Esophagus (tissue), 2 donors: ENCODE measurements at regions not wholly inside any gene's neighbourhood (a gene's known extent, or its start where the extent isn't known, plus 50 kb on each side); places are given as distances from the start of the nearest gene placed in this dataset.

Experiments
- H3K27ac ChIP-seq, 2 donors: one replicate each; pipeline ENCODE4 v1.5.1; 2013; ENCODE audit warnings: low read depth in 2 of 2, mild to moderate bottlenecking in 2 of 2, inconsistent platforms in 1 of 2, low read length in 1 of 2, moderate library complexity in 1 of 2
- H3K27me3 ChIP-seq, 2 donors: one replicate each; pipeline ENCODE4 v1.6.1; 2013; ENCODE audit warnings: low read length in 2 of 2, control low read depth in 1 of 2, mild to moderate bottlenecking in 1 of 2; ENCODE audit not compliant: insufficient read depth in 2 of 2, control insufficient read depth in 1 of 2
- H3K36me3 ChIP-seq, 2 donors: one replicate each; pipeline ENCODE4 v1.6.1; 2013; ENCODE audit warnings: low read length in 1 of 2; ENCODE audit not compliant: control insufficient read depth in 2 of 2, insufficient read depth in 2 of 2
- H3K4me1 ChIP-seq, 2 donors: one replicate each; pipeline ENCODE4 v1.6.1; 2013; ENCODE audit warnings: low read length in 1 of 2; ENCODE audit not compliant: control insufficient read depth in 2 of 2, insufficient read depth in 2 of 2
- H3K4me3 ChIP-seq, 2 donors: one replicate each; pipeline ENCODE4 v1.5.1; 2013; ENCODE audit warnings: low read length in 2 of 2, mild to moderate bottlenecking in 2 of 2, low read depth in 1 of 2, moderate library complexity in 1 of 2
- H3K9me3 ChIP-seq, 2 donors: one replicate each; pipeline ENCODE4 v1.6.1; 2013; ENCODE audit warnings: mild to moderate bottlenecking in 2 of 2, low read depth in 1 of 2, low read length in 1 of 2, moderate library complexity in 1 of 2; ENCODE audit not compliant: control insufficient read depth in 2 of 2, insufficient read depth in 1 of 2
- WGBS, 2 donors: extraction: QIAGEN DNeasy Blood & Tissue Kit; methylation state at CpG; one replicate each; pipeline ENCODE4 v1.1.7; 2013; 5-methylcytosine and 5-hydroxymethylcytosine counted together
- donor health status: healthy with polysubstance abuse.
- donor health status: Bipolar disorder and iron deficiency.

GRCh38 chr12:28893365-28893764, 255.7 kb upstream of the FAR2 start:
- Histone ChIP-seq H3K4me1 (no peaks in the 10 kb centered on the region), H3K9me3 (no peaks in the 10 kb centered on the region), H3K27me3 (no peaks in the 10 kb centered on the region), H3K4me3 (no peak overlapping the region), H3K36me3 (no peaks in the 10 kb centered on the region), H3K27ac (no peak overlapping the region)
- 70 to 73% methylated on average over 2 of the region's 2 CpGs for WGBS, 2 donors

- no peak overlapping the region for H3K4me3 ChIP-seq
- WGBS, 2 donors: 71 to 73% methylated on average over 1 of the region's 1 CpG
- no peaks in the 10 kb centered on the region for H3K4me1 ChIP-seq
- H3K27me3 ChIP-seq: no peaks in the 10 kb centered on the region
- no peak overlapping the region for H3K27ac ChIP-seq
- H3K9me3 ChIP-seq: no peaks in the 10 kb centered on the region
- no peaks in the 10 kb centered on the region for H3K36me3 ChIP-seq
Observed at GRCh38 chr12:28893856-28894255, 255.2 kb upstream of the FAR2 start.

- Histone ChIP-seq H3K4me1 (no peaks in the 10 kb centered on the region), H3K27me3 (no peaks in the 10 kb centered on the region), H3K36me3 (no peaks in the 10 kb centered on the region), H3K9me3 (peaks cover 2 to 3% of the 10 kb centered on the region in 2 donors), H3K4me3 (no peak overlapping the region), H3K27ac (no peak overlapping the region)
- 88 to 94% methylated on average over 1 of the region's 1 CpG for WGBS, 2 donors
Observed at GRCh38 chr12:28896421-28896820, 252.7 kb upstream of the FAR2 start.

- Histone ChIP-seq H3K9me3 (peaks cover 3 to 5% of the 10 kb centered on the region in 2 donors), H3K36me3 (no peaks in the 10 kb centered on the region), H3K27ac (no peak overlapping the region), H3K4me1 (no peaks in the 10 kb centered on the region), H3K4me3 (no peak overlapping the region), H3K27me3 (no peaks in the 10 kb centered on the region)
- WGBS, 2 donors: 39 to 40% methylated on average over 2 of the region's 2 CpGs
Observed at GRCh38 chr12:28898038-28898437, 251.0 kb upstream of the FAR2 start.

GRCh38 chr12:28899951-28900350, 249.1 kb upstream of the FAR2 start:
- peaks cover 3 to 5% of the 10 kb centered on the region in 2 donors for H3K9me3 ChIP-seq
- H3K4me1 ChIP-seq: no peaks in the 10 kb centered on the region
- no peaks in the 10 kb centered on the region for H3K36me3 ChIP-seq
- no peak overlapping the region for H3K27ac ChIP-seq
- no peak overlapping the region for H3K4me3 ChIP-seq
- 76 to 89% methylated on average over 1 of the region's 1 CpG for WGBS, 2 donors
- no peaks in the 10 kb centered on the region for H3K27me3 ChIP-seq

- Histone ChIP-seq H3K36me3 (no peaks in the 10 kb centered on the region), H3K4me1 (no peaks in the 10 kb centered on the region), H3K9me3 (peaks cover 3 to 5% of the 10 kb centered on the region in 2 donors), H3K27ac (no peak overlapping the region), H3K27me3 (no peaks in the 10 kb centered on the region), H3K4me3 (no peak overlapping the region)
- WGBS, 2 donors: 85 to 92% methylated on average over 1 of the region's 1 CpG
Observed at GRCh38 chr12:28905220-28905955, 243.7 kb upstream of the FAR2 start.

- peaks cover 3 to 4% of the 10 kb centered on the region in 2 donors for H3K9me3 ChIP-seq
- WGBS, 2 donors: 74 to 80% methylated on average over 1 of the region's 1 CpG
- H3K4me1 ChIP-seq: no peaks in the 10 kb centered on the region
- H3K4me3 ChIP-seq: no peak overlapping the region
- H3K27me3 ChIP-seq: no peaks in the 10 kb centered on the region
- no peak overlapping the region for H3K27ac ChIP-seq
- no peaks in the 10 kb centered on the region for H3K36me3 ChIP-seq
Observed at GRCh38 chr12:28908646-28909045, 240.4 kb upstream of the FAR2 start.

GRCh38 chr12:28909291-28909690, 239.8 kb upstream of the FAR2 start:
- Histone ChIP-seq H3K27me3 (no peaks in the 10 kb centered on the region), H3K36me3 (no peaks in the 10 kb centered on the region), H3K9me3 (peaks cover 3 to 4% of the 10 kb centered on the region in 2 donors), H3K27ac (no peak overlapping the region), H3K4me3 (no peak overlapping the region), H3K4me1 (no peaks in the 10 kb centered on the region)
- 47 to 55% methylated on average over 1 of the region's 1 CpG for WGBS, 2 donors

GRCh38 chr12:28925719-28926376, 223.2 kb upstream of the FAR2 start:
- Histone ChIP-seq H3K9me3 (no peaks in the 10 kb centered on the region), H3K27ac (no peak overlapping the region), H3K36me3 (no peaks in the 10 kb centered on the region), H3K4me1 (no peaks in the 10 kb centered on the region), H3K4me3 (no peak overlapping the region), H3K27me3 (no peaks in the 10 kb centered on the region)
- 57 to 58% methylated on average over 3 of the region's 3 CpGs for WGBS, 2 donors

GRCh38 chr12:28930704-28931103, 218.4 kb upstream of the FAR2 start:
- Histone ChIP-seq H3K36me3 (no peaks in the 10 kb centered on the region), H3K27me3 (no peaks in the 10 kb centered on the region), H3K27ac (no peak overlapping the region), H3K9me3 (no peaks in the 10 kb centered on the region), H3K4me3 (no peak overlapping the region), H3K4me1 (no peaks in the 10 kb centered on the region)
- 82 to 93% methylated on average over 2 of the region's 2 CpGs for WGBS, 2 donors
